ENCODE measurements at regions not wholly inside any gene's neighbourhood (a gene's known extent, or its start where the extent isn't known, plus 50 kb on each side); places are given as distances from the start of the nearest gene placed in this dataset.

DNA sequence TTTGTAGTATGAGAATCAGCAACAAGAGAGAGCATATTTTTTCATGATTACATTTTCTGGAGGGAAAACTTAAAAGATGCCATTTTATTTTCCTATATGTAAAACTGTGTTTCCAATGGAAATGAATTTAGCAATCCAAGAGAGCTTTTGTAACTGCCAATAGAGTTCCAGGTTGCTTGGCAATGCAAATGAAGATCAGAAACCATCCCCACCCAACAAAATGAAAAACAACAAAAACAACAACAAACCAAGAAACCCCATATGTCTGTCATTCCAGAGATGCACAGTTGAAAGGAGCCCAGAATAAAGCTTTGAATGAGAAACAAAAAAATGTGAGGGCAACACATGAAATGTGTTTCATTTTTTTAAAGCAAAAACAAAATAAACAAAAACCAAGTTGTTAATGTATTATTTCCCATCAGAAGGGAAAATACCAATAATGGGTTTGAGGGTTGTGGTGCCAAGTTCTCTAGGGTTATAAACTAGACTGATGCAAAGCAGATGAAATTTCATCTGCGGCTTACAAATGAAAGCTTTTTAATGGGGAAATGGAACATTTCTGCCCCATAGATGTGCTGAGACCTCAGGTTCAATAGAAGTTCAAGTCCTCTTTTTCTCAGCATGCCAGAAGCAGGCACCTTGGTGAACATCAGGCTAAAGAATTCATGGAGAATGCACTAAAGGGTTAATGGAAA, 121.5 kb upstream of the MCHR2 start:
- Histone ChIP-seq H3K27ac (ENCODE audit: low read depth in 2 of 2, low read length in 2 of 2) (no peak overlapping the region), H3K9ac (ENCODE audit: low read length in 3 of 3) (no peak overlapping the region), H3K27me3 (ENCODE audit: control insufficient read depth, insufficient read depth, low read length) (peaks cover 3% of the 10 kb centered on the region), H3K36me3 (ENCODE audit: control insufficient read depth in 2 of 3, insufficient read depth in 3 of 3, low read length in 3 of 3) (no peaks in the 10 kb centered on the region), H3K9me3 (ENCODE audit: control insufficient read depth in 2 of 3, insufficient read depth in 1 of 3, low read length in 3 of 3) (no peaks in the 10 kb centered on the region), H3K4me1 (ENCODE audit: control insufficient read depth in 2 of 3, insufficient read depth in 2 of 3, low read depth in 1 of 3, low read length in 3 of 3) (no peaks in the 10 kb centered on the region), H3K4me3 (ENCODE audit: low read length in 3 of 3) (no peak overlapping the region)
- TF ChIP-seq, protein P1, sequence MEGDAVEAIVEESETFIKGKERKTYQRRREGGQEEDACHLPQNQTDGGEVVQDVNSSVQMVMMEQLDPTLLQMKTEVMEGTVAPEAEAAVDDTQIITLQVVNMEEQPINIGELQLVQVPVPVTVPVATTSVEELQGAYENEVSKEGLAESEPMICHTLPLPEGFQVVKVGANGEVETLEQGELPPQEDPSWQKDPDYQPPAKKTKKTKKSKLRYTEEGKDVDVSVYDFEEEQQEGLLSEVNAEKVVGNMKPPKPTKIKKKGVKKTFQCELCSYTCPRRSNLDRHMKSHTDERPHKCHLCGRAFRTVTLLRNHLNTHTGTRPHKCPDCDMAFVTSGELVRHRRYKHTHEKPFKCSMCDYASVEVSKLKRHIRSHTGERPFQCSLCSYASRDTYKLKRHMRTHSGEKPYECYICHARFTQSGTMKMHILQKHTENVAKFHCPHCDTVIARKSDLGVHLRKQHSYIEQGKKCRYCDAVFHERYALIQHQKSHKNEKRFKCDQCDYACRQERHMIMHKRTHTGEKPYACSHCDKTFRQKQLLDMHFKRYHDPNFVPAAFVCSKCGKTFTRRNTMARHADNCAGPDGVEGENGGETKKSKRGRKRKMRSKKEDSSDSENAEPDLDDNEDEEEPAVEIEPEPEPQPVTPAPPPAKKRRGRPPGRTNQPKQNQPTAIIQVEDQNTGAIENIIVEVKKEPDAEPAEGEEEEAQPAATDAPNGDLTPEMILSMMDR (IDR thresholded peaks at IDR 0.05; ENCODE audit: borderline replicate concordance, extremely low read depth, insufficient read depth): no peak
- FAIRE-seq (no peak), DNase-seq (no peak)
- intact Hi-C loops (cut with DNase I): loop anchor here (10.0 kb wide), 1 partner anchor 359 kb away; no protein-coding TSS in a partner anchor

DNA sequence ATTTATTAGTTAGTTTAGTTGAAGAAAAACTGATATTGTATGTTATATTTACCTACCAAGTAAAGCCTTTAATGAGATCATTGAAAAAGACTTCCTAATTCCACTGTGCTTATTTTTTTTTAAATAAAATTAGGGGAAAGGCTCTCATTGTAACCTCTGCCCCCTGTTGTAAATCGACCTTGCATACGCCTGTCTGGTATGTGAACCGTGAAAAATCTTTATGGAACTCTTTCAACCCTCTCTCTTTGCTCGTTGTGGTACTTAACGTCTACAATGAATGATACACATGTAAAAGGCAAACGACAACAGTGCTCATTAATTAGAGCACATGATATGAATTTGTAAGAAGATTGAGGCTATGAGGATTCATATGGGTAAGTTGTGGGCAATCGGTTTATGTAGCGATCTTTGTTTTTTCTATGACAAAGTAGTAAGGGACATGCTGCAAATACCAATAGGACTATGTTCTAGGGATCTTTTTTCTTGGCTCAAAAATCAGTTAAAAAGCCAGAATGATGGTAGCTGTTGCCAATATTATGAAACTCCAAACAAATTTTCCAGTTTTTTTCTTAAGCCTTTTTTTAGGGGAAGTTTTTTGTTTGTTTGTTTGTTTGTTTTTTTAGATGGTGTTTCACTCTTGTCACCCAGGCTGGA, 119.0 kb upstream of the MCHR2 start:
- no peak overlapping the region for H3K4me3 ChIP-seq (ENCODE audit: low read length in 3 of 3)
- peaks cover 3% of the 10 kb centered on the region for H3K27me3 ChIP-seq (ENCODE audit: control insufficient read depth, insufficient read depth, low read length)
- FAIRE-seq (no peak), DNase-seq (peak in 2 of 5 donors; percentile 10 to 13)
- no peak overlapping the region for H3K27ac ChIP-seq (ENCODE audit: low read depth in 2 of 2, low read length in 2 of 2)
- no peaks in the 10 kb centered on the region for H3K36me3 ChIP-seq (ENCODE audit: control insufficient read depth in 2 of 3, insufficient read depth in 3 of 3, low read length in 3 of 3)
- TF ChIP-seq, protein P1 (IDR thresholded peaks at IDR 0.05; ENCODE audit: borderline replicate concordance, extremely low read depth, insufficient read depth): no peak
- H3K9me3 ChIP-seq (ENCODE audit: control insufficient read depth in 2 of 3, insufficient read depth in 1 of 3, low read length in 3 of 3): no peaks in the 10 kb centered on the region
- H3K9ac ChIP-seq (ENCODE audit: low read length in 3 of 3): no peak overlapping the region
- intact Hi-C loops (cut with DNase I): loop anchor here (10.0 kb wide), 1 partner anchor 362 kb away; no protein-coding TSS in a partner anchor
- no peaks in the 10 kb centered on the region for H3K4me1 ChIP-seq (ENCODE audit: control insufficient read depth in 2 of 3, insufficient read depth in 2 of 3, low read depth in 1 of 3, low read length in 3 of 3)

DNA sequence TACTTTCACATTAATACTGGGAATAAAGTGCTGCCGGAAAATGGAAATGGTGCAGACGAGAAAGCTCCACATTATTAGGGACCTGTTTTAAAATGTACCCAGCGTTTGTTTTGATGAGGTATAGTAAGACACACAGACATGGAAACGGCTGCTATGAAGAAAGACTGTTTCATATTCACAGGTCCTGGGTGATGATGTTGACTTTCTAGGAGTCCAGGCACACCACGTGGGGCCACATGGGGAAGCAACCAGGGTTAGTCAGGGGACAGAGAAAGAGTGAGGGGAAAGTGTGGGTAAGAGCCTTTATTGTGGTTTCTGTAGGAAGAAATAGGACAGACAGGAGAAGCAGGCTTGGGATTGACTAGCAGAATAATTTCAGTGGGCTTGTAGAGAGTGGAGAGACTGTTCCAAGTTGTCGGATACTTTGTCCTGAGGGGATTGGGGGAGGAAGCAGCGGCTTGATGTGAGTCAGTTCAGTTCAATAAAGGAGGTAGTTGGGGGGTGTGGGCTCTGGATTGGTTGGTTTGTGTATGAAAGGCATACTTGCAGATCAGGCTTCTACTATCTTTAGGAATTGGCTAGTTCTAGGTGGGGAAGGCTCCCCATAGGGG, 112.0 kb upstream of the MCHR2 start:
- no peaks in the 10 kb centered on the region for H3K9me3 ChIP-seq (ENCODE audit: control insufficient read depth in 2 of 3, insufficient read depth in 1 of 3, low read length in 3 of 3)
- TF ChIP-seq, protein P1 (IDR thresholded peaks at IDR 0.05; ENCODE audit: borderline replicate concordance, extremely low read depth, insufficient read depth): no peak
- intact Hi-C loops (cut with DNase I): no loop called here
- no peaks in the 10 kb centered on the region for H3K36me3 ChIP-seq (ENCODE audit: control insufficient read depth in 2 of 3, insufficient read depth in 3 of 3, low read length in 3 of 3)
- no peaks in the 10 kb centered on the region for H3K4me1 ChIP-seq (ENCODE audit: control insufficient read depth in 2 of 3, insufficient read depth in 2 of 3, low read depth in 1 of 3, low read length in 3 of 3)
- DNase-seq (no peak), FAIRE-seq (no peak)
- H3K9ac ChIP-seq (ENCODE audit: low read length in 3 of 3): no peak overlapping the region
- no peak overlapping the region for H3K27ac ChIP-seq (ENCODE audit: low read depth in 2 of 2, low read length in 2 of 2)
- H3K4me3 ChIP-seq (ENCODE audit: low read length in 3 of 3): no peak overlapping the region
- no peaks in the 10 kb centered on the region for H3K27me3 ChIP-seq (ENCODE audit: control insufficient read depth, insufficient read depth, low read length)

Measured in kidney (tissue), 13 donors.